ENCODE measurements at regions not wholly inside any gene's neighbourhood (a gene's known extent, or its start where the extent isn't known, plus 50 kb on each side); places are given as distances from the start of the nearest gene placed in this dataset.

- no peak for DNase-seq (ENCODE audit: low read depth)
These were observed 126.7 kb upstream of the NEDD9 start for GRCh38 chr6:11358904-11359830.

- no peak for DNase-seq (ENCODE audit: low read depth)
These were observed 124.8 kb upstream of the NEDD9 start for GRCh38 chr6:11357285-11357684.

DNA sequence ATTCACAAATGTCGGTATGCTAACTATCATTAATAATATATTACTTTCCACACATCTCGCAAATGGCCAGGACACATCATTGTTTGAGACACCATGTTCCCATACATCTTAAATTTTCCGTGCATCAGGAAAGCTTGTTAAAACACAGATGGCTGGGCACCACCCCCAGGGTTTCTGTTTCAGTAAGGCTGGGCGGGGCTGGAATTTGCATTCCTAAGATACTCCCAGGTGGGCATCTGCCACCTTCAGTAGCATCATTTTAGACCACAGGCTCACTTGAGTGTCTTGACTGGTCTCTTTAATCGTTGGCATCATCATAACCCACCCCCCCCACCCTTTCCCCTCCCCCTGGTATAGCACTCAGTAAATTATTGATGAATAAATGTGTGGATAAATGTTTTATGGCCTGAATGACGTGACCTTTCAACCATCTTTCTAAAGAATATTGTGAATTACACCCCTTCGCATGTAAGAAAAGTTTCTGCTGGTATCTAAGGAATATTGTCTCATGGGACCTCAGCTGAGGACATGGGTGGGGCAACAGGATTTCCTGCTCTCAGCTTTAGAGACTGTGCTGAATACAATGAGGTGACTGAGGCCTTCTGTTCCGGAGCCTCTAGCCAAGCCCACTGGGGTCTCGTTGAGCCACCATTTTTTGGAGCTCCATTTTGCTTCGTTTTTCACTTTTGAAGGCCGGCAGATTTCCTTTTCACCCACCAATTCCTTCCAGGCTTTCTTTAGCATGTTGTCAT, 124.1 kb upstream of the NEDD9 start:
- DNase-seq (ENCODE audit: low read depth): no peak

DNA sequence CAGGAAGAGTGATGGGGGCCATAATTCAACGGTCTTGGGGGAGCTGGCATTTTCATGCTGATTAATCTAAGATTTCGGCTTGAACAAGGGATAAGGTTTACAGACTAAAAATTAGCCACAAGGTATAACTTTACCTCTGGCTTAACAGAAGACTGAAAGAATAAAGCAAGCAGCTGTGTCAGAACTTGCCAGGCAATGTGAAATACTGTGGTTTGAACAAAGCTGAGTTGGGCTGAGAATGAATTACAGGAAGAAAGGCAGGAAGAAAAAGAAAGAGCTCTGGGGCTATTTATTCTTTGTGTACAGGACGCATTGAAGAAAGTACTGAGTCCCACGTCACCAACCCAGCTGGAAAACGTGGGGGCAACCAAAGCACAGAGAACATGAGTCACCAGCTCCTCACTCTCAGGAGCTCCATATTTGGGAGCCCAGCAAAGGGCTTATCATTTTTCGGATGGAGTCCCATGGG, 121.5 kb upstream of the NEDD9 start:
- DNase-seq (ENCODE audit: low read depth): peak; percentile 76

GRCh38 chr6:11350294-11350693, 117.8 kb upstream of the NEDD9 start:
- DNase-seq (ENCODE audit: low read depth): no peak

DNA sequence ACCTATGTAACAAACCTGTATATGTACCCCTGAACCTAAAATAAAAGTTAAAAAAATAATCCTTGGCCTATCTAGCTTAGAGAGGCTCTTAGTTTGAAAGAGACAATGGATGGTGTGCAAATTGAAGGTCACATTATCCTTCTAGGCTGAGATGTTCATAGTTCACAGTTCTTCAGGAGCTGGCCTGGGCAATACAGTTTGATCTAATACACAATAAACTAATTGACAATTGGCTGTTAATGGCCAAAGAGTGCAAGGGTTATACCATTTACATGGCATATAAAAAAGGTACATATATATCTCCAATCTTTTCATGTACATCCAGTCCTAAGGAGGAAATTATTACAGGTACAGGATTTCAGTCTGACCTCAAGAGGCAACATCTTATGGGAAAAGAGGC, 117.4 kb upstream of the NEDD9 start:
- no peak for DNase-seq (ENCODE audit: low read depth)

GRCh38 chr6:11346516-11346915, 114.0 kb upstream of the NEDD9 start:
- no peak for DNase-seq (ENCODE audit: low read depth)

- no peak for DNase-seq (ENCODE audit: low read depth)
These were observed 113.1 kb upstream of the NEDD9 start for GRCh38 chr6:11345536-11345935.

GRCh38 chr6:11343963-11344723, 111.7 kb upstream of the NEDD9 start:
- DNase-seq (ENCODE audit: low read depth): peak; percentile 26

DNA sequence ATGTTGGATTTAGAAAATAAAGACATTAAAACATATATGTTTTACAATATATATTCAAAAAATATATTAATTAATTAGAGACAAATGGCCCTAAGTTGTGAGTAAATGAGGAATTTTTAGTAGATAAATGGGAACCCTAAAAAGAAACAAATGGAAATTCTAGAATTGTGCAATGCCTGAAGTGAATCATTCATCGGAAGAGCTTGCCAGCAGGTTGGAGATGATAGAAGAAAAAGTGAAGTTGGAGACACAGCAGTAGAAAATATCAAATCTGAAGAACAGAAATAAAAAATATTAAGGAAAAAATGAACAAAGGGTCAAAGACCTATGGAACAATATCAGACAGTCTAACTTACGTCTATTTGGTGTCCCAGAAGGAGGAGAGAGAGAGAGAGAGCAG, 109.4 kb upstream of the NEDD9 start:
- no peak for DNase-seq (ENCODE audit: low read depth)

DNA sequence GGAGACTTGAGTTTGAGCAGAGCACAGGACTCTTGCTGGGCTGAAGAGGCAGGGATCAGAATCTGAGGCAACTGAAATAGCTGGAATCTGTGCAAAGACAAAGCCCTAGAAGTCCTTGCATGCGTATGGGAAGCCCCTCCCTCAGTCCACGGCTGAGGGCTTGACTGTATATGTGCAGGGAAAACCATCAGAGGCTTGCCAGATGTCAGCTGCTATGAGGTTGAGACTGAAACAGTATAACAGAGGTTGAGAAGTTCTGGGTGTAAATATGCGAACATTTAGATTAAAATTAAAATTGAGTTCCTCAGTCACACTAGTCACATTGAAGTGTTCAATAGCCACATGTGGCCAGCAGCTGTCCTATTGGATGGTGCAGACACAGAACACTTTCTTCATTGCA, 108.8 kb upstream of the NEDD9 start:
- DNase-seq (ENCODE audit: low read depth): no peak

- DNase-seq (ENCODE audit: low read depth): no peak
These were observed 106.9 kb upstream of the NEDD9 start for GRCh38 chr6:11339380-11339779.

DNA sequence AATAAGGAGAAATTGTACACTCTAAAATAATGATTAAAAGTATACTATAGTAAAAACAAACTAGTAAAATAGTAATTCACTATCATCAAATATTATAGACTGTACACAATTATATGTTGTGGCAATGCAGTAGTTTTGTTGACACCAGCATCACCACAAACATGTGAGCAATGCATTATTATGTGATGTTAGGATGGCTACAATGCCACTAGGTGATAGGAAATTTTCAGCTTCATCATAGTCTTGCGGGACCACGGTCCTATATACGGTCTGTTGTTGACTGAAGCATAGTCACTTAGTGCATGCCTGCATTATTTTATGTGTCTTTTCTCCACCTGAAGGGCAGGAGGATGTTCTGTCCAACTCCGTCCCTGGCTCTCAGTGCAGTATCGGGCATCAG, 104.8 kb upstream of the NEDD9 start:
- no peak for DNase-seq (ENCODE audit: low read depth)

- DNase-seq (ENCODE audit: low read depth): no peak
These were observed 103.4 kb upstream of the NEDD9 start for GRCh38 chr6:11335826-11336225.

DNA sequence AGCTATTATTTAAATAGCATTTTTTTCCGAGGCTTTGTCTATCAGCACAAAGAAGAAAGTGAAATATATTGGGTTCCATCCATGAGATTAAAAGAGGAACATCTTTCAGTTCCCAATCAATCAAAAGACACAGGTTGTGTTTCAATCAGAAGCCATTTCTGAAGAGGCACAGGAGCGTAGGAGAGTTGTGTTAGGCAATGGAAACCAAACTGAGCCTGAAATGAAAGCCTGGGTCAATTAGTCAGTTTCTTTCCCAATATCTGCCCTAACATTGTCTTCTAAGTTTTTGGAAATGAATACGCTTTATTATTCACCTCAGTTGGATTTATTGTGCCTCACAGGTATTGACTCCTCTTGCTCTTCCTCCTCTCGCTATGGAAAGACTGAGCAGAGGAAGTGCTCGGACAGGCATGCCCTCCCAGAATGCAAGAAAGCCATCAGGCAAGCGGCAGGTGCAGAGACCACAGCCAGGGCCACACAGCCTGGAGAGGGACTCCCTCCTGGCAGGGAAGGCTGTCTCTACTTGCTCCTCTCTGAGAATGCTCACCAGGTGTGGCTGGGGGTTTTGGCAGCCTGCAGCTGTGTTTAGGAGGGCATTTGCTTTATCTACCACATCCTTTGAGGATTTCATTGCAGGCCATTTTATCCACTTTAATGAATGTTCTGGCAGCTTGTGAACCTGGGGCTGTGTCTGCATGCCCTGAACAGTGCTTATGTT, 100.8 kb upstream of the NEDD9 start:
- no peak for DNase-seq (ENCODE audit: low read depth)

DNA sequence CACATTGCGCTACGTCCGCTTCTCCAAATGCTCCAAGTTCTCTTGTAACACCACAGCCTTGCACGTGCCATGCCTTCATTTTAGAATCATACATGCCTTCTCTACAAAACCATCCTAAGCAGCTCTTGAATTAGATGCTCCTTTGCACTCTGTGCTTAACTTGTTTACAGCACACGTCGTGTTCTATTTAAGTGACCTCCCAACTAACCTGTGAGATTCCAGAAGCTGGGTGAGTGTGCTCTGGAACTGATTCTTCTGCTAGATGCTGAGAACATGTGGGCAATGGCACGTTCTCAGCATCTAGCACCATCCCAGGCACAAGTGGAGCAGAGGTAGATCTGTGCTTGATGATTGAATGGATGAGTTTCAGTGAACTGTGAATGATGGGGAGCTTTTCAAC, 100.0 kb upstream of the NEDD9 start:
- DNase-seq (ENCODE audit: low read depth): no peak

GRCh38 chr6:11331111-11331510, 98.6 kb upstream of the NEDD9 start:
- DNase-seq (ENCODE audit: low read depth): no peak

GRCh38 chr6:11330413-11330760, 97.9 kb upstream of the NEDD9 start:
- DNase-seq (ENCODE audit: low read depth): no peak

- DNase-seq (ENCODE audit: low read depth): no peak
These were observed 97.4 kb upstream of the NEDD9 start for GRCh38 chr6:11329726-11330412.

- DNase-seq (ENCODE audit: low read depth): no peak
These were observed 96.3 kb upstream of the NEDD9 start for GRCh38 chr6:11328613-11329247.

GRCh38 chr6:11327961-11328360, 95.5 kb upstream of the NEDD9 start:
- no peak for DNase-seq (ENCODE audit: low read depth)
